Mesendoderm (in vitro differentiated cells): ENCODE measurements at regions not wholly inside any gene's neighbourhood (a gene's known extent, or its start where the extent isn't known, plus 50 kb on each side); places are given as distances from the start of the nearest gene placed in this dataset.

Experiments used
- DNase-seq: peaks from one replicate; pipeline ENCODE4 v3.0.0; 2013
- H2AK5ac ChIP-seq: 2 replicates; pipeline ENCODE4 v1.6.1; 2013; ENCODE audit warnings: low read length, inconsistent platforms
- H2BK120ac ChIP-seq: 2 replicates; pipeline ENCODE4 v1.6.1; 2013; ENCODE audit warnings: low read depth, mild to moderate bottlenecking, low read length, moderate library complexity, mixed read lengths
- H2BK15ac ChIP-seq: replicated peaks from 2 replicates; pipeline ENCODE4 v1.6.1; 2013; ENCODE audit warnings: low read depth, mild to moderate bottlenecking, moderate library complexity
- H2BK5ac ChIP-seq: 2 replicates; pipeline ENCODE4 v1.6.1; 2013; ENCODE audit warnings: low read length, inconsistent platforms
- H3K18ac ChIP-seq: 2 replicates; pipeline ENCODE4 v1.6.1; 2013; ENCODE audit warnings: mild to moderate bottlenecking, low read length, mixed read lengths
- H3K23ac ChIP-seq: one replicate; pipeline ENCODE4 v1.6.1; 2013; ENCODE audit warnings: low read length
- H3K27ac ChIP-seq: 2 replicates; pipeline ENCODE4 v1.5.1; 2013; ENCODE audit warnings: low read depth, mild to moderate bottlenecking, inconsistent platforms, low read length, moderate library complexity
- H3K27me3 ChIP-seq: 2 replicates; pipeline ENCODE4 v1.6.1; 2013; ENCODE audit warnings: low read length, control low read depth, mild to moderate bottlenecking, inconsistent platforms; ENCODE audit not compliant: insufficient read depth, poor library complexity
- H3K36me3 ChIP-seq: 2 replicates; pipeline ENCODE4 v1.6.1; 2013; ENCODE audit warnings: low read length, inconsistent platforms; ENCODE audit not compliant: control insufficient read depth, insufficient read depth
- H3K4ac ChIP-seq: one replicate; pipeline ENCODE4 v1.6.1; 2013; ENCODE audit warnings: low read depth, mild to moderate bottlenecking, low read length, moderate library complexity
- H3K4me1 ChIP-seq: 2 replicates; pipeline ENCODE4 v1.6.1; 2013; ENCODE audit warnings: low read depth, low read length, inconsistent platforms; ENCODE audit not compliant: control insufficient read depth
- H3K4me2 ChIP-seq: 2 replicates; pipeline ENCODE4 v1.6.1; 2013; ENCODE audit warnings: low read length
- H3K4me3 ChIP-seq: 2 replicates; pipeline ENCODE4 v1.5.1; 2013; ENCODE audit warnings: mild to moderate bottlenecking, low read length
- H3K56ac ChIP-seq: one replicate; pipeline ENCODE4 v1.6.1; 2013; ENCODE audit warnings: low read length
- H3K79me1 ChIP-seq: 2 replicates; pipeline ENCODE4 v1.6.1; 2013; ENCODE audit warnings: low read length, inconsistent platforms
- H3K79me2 ChIP-seq: 2 replicates; pipeline ENCODE4 v1.6.1; 2013; ENCODE audit warnings: mild to moderate bottlenecking, low read length; ENCODE audit not compliant: control insufficient read depth, insufficient read depth
- H3K9ac ChIP-seq: 2 replicates; pipeline ENCODE4 v1.6.1; 2013; ENCODE audit warnings: low read length, inconsistent platforms
- H4K5ac ChIP-seq: one replicate; pipeline ENCODE4 v1.6.1; 2013; ENCODE audit warnings: low read length
- H4K8ac ChIP-seq: one replicate; pipeline ENCODE4 v1.6.1; 2013; ENCODE audit warnings: low read depth, mild to moderate bottlenecking, control low read depth, low read length, moderate library complexity
- WGBS: extraction: QIAGEN DNeasy Blood & Tissue Kit; methylation state at CpG from one replicate; pipeline ENCODE4 v1.1.7; 2013; ENCODE audit warnings: low lambda C conversion rate, missing lambda C conversion rate; ENCODE audit not compliant: insufficient coverage; ENCODE audit errors: extremely low coverage; 5-methylcytosine and 5-hydroxymethylcytosine counted together

DNA sequence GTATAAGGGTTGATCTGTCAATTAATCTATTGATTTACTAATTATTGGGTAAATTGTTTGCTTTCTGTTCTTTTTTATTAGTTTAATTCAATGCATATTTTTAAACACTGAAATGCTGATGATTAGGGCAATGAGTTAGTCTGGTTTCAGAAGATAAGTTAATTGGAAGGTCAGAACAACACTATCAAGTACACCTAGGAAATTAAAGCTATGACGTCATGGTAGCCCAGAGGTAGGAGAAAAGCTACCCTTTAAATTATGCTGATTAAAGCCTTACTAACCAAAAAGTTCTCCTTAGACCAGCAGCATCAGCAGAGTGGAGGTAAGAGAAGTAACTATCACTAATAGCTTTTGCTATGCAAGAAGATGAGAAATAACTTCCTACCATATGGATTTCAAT is 770.4 kb upstream of the ARPP21 start:
- Histone ChIP-seq H3K9ac (no peak overlapping the region), H3K36me3 (no peaks in the 10 kb centered on the region)
- no CpG with 5 or more reads among the region's 1 CpG for WGBS

DNA sequence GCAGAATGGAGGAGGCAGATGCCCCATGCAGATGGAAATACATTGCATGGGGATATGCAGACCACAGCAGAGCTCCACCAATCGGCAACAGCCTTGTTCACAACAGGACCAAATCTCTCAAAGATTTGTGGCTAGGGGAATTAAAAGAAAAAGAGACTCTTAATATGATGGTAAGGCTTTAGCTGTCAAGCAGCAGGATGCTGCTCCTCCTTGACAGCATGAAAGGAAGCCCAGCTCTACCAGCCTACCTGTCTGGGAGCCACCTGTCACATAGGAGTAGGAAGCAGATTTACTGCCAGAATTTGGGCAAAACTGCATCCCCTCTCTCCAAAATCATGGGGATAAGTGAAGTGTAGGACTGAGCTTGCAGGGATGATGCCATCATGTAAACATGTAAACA is 769.6 kb upstream of the ARPP21 start:
- Histone ChIP-seq H3K4me1 (no peaks in the 10 kb centered on the region), H3K9ac (no peak overlapping the region), H4K5ac (no peak overlapping the region), H3K79me1 (no peaks in the 10 kb centered on the region), H3K56ac (no peak overlapping the region), H2AK5ac (no peak overlapping the region), H3K4me2 (no peak overlapping the region), H4K8ac (no peak overlapping the region), H2BK120ac (no peak overlapping the region), H3K23ac (no peak overlapping the region), H3K79me2 (no peaks in the 10 kb centered on the region), H2BK15ac (no peak overlapping the region), H3K27ac (no peak overlapping the region), H3K18ac (no peak overlapping the region), H3K27me3 (no peaks in the 10 kb centered on the region), H2BK5ac (no peak overlapping the region), H3K4ac (no peak overlapping the region), H3K4me3 (no peak overlapping the region), H3K36me3 (no peaks in the 10 kb centered on the region)
- no CpG with 5 or more reads among the region's 1 CpG for WGBS
- DNase-seq: no peak

More for the DNA sequence above, 770.4 kb upstream of the ARPP21 start:
- Histone ChIP-seq H2BK5ac (no peak overlapping the region), H3K18ac (no peak overlapping the region), H3K23ac (no peak overlapping the region), H3K4ac (no peak overlapping the region), H2AK5ac (no peak overlapping the region), H3K4me1 (no peaks in the 10 kb centered on the region), H3K79me2 (no peaks in the 10 kb centered on the region), H3K56ac (no peak overlapping the region), H3K4me2 (no peak overlapping the region), H3K27me3 (no peaks in the 10 kb centered on the region), H3K27ac (no peak overlapping the region), H3K4me3 (no peak overlapping the region), H4K5ac (no peak overlapping the region), H4K8ac (no peak overlapping the region), H2BK15ac (no peak overlapping the region), H2BK120ac (no peak overlapping the region), H3K79me1 (no peaks in the 10 kb centered on the region)
- DNase-seq: no peak

DNA sequence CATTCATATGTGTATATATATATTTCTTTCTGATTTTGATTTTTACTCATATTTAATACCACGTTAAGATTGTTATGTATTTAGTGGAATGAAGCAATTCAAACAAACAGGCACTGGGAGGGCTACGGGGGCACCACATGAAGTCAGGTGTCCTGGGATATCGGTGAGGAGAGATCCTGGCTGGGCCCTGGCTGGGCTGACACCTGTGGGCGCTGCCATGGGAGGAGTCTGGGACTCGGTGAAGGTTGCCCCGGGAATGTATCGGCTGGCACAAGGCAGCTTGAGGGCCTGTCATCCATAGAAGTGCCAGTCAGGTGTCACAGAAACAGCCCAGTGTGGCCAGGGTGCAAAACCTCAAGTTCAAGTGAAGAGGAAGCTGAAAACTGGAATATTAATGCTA is 766.9 kb upstream of the ARPP21 start:
- H3K79me1 ChIP-seq: no peaks in the 10 kb centered on the region
- H2BK120ac ChIP-seq: no peak overlapping the region
- no peak overlapping the region for H3K18ac ChIP-seq
- H3K36me3 ChIP-seq: no peaks in the 10 kb centered on the region
- no peaks in the 10 kb centered on the region for H3K4me1 ChIP-seq
- no peak overlapping the region for H3K27ac ChIP-seq
- no peak overlapping the region for H4K8ac ChIP-seq
- H3K79me2 ChIP-seq: no peaks in the 10 kb centered on the region
- H3K4ac ChIP-seq: no peak overlapping the region
- no peaks in the 10 kb centered on the region for H3K27me3 ChIP-seq
- no peak overlapping the region for H3K4me2 ChIP-seq
- H3K9ac ChIP-seq: no peak overlapping the region
- H3K4me3 ChIP-seq: no peak overlapping the region
- H2BK5ac ChIP-seq: no peak overlapping the region
- H2BK15ac ChIP-seq: no peak overlapping the region
- no peak overlapping the region for H4K5ac ChIP-seq
- no peak overlapping the region for H3K23ac ChIP-seq
- H3K56ac ChIP-seq: no peak overlapping the region
- no peak for DNase-seq
- H2AK5ac ChIP-seq: no peak overlapping the region
- WGBS: no CpG with 5 or more reads among the region's 7 CpGs

DNA sequence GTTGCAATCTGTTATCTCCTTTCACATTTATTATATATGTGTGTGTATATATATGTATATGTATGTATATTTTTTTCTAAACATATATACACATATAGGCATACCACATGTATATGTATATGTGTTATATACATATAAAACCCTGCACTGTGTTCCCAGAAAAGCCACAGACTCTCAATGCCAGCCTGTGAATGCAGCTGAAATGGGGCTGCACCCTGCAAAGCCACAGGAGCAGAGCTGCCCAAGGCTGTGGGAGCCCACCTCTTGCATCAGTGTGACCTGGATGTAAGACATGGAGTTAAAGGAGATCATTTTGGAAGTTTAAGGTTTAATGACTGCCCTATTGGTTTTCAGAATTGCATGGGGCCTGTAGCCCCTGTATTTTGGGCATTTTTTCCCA is 762.3 kb upstream of the ARPP21 start:
- Histone ChIP-seq H3K79me1 (no peaks in the 10 kb centered on the region), H4K5ac (no peak overlapping the region), H3K4me1 (no peaks in the 10 kb centered on the region), H3K18ac (no peak overlapping the region), H3K27me3 (no peaks in the 10 kb centered on the region), H4K8ac (no peak overlapping the region), H3K23ac (no peak overlapping the region), H3K27ac (no peak overlapping the region), H3K4me2 (no peak overlapping the region), H3K4me3 (no peak overlapping the region), H3K4ac (no peak overlapping the region), H2AK5ac (no peak overlapping the region), H2BK120ac (no peak overlapping the region), H3K79me2 (no peaks in the 10 kb centered on the region), H3K56ac (no peak overlapping the region), H2BK5ac (no peak overlapping the region), H3K9ac (no peak overlapping the region), H3K36me3 (no peaks in the 10 kb centered on the region), H2BK15ac (no peak overlapping the region)
- no peak for DNase-seq

DNA sequence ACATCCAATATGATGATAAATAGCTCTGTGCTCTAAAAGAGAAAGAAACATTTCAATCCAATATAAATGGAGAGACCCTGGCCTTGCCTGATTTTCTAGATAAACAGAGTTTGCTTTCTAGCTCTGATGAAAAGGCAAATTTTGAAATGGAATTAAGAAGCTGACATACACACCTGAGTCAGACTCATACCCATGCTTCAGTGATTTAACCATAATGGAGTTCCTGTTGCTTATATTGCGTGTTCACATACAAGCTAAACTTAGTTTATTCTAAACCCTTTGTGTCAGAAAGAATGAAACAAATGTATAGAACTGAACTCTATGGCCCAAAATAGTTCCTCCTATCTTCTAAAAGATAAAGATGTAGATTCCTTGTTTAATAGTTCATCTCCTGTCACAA is 760.8 kb upstream of the ARPP21 start:
- Histone ChIP-seq H3K4ac (no peak overlapping the region), H3K4me1 (no peaks in the 10 kb centered on the region), H2BK120ac (no peak overlapping the region), H3K4me3 (no peak overlapping the region), H2BK15ac (no peak overlapping the region), H3K56ac (no peak overlapping the region), H2AK5ac (no peak overlapping the region), H3K9ac (no peak overlapping the region), H3K79me1 (no peaks in the 10 kb centered on the region), H2BK5ac (no peak overlapping the region), H3K79me2 (no peaks in the 10 kb centered on the region), H3K36me3 (no peaks in the 10 kb centered on the region), H3K18ac (no peak overlapping the region), H3K27me3 (no peaks in the 10 kb centered on the region), H4K8ac (no peak overlapping the region), H3K27ac (no peak overlapping the region), H4K5ac (no peak overlapping the region), H3K23ac (no peak overlapping the region), H3K4me2 (no peak overlapping the region)
- WGBS: no CpG with 5 or more reads among the region's 1 CpG
- no peak for DNase-seq

DNA sequence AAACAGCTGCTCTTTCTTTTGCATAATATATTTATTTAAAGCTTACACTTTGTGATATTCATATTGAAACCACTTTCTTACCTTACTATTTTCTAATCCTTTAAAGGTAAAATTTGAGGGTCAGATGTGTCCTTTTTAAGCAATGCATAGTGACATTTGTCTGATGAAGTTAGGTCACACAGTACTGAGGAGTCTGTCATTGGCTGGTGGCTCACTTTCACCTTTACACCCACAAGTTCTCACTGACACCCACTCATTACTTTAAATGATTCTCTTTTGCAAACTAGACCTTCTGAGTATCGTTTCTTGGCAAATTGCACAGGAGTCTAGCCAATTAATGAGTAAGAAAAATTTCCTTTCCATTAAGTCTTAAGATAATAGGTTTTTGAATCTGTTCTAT is 758.3 kb upstream of the ARPP21 start:
- Histone ChIP-seq H2AK5ac (no peak overlapping the region), H3K56ac (no peak overlapping the region), H3K79me1 (no peaks in the 10 kb centered on the region), H3K27ac (no peak overlapping the region), H3K4ac (no peak overlapping the region), H3K4me1 (no peaks in the 10 kb centered on the region), H3K4me2 (no peak overlapping the region), H2BK15ac (no peak overlapping the region), H2BK5ac (no peak overlapping the region), H4K5ac (no peak overlapping the region), H3K9ac (no peak overlapping the region), H2BK120ac (no peak overlapping the region), H3K27me3 (no peaks in the 10 kb centered on the region), H3K4me3 (no peak overlapping the region), H4K8ac (no peak overlapping the region), H3K36me3 (no peaks in the 10 kb centered on the region), H3K79me2 (no peaks in the 10 kb centered on the region), H3K18ac (no peak overlapping the region), H3K23ac (no peak overlapping the region)
- WGBS: no CpG with 5 or more reads among the region's 1 CpG
- DNase-seq: no peak
